ENCODE measurements at regions not wholly inside any gene's neighbourhood (a gene's known extent, or its start where the extent isn't known, plus 50 kb on each side); places are given as distances from the start of the nearest gene placed in this dataset.

- TF ChIP-seq CTCF (IDR thresholded peaks at IDR 0.05): no peak
- no peak for TF ChIP-seq POLR2A (IDR thresholded peaks at IDR 0.05)
Measured at GRCh38 chr7:26046878-26047277, 105.1 kb upstream of the NFE2L3 start.
